Suprapubic skin (tissue), 3 donors: ENCODE measurements at regions not wholly inside any gene's neighbourhood (a gene's known extent, or its start where the extent isn't known, plus 50 kb on each side); places are given as distances from the start of the nearest gene placed in this dataset.

ENCODE experiments used
- CTCF ChIP-seq, 2 donors: fragments of 200-600 bp in 1 of 2; fragments of 450-650 bp in 1 of 2; sonication (generic) in 1 of 2; IDR thresholded peaks; one replicate each; pipeline ENCODE4 v1.5.1; 2016 to 2019; ENCODE audit warnings: antibody characterized with exemption in 2 of 2, mild to moderate bottlenecking in 1 of 2, moderate library complexity in 1 of 2
- POLR2AphosphoS5 ChIP-seq, 3 donors: sonication (generic); formaldehyde crosslinking; IDR thresholded peaks; one replicate each; pipeline ENCODE4 v1.6.1; 2017; ENCODE audit warnings: antibody characterized with exemption in 3 of 3

- TF ChIP-seq CTCF (IDR thresholded peaks at IDR 0.05) (no peak), POLR2AphosphoS5 (IDR thresholded peaks at IDR 0.05) (no peak)
These were observed 457.3 kb downstream of the TBC1D32 start for GRCh38 chr6:120876931-120877330.
